Lower lobe of right lung (tissue), 2 donors: ENCODE measurements at regions not wholly inside any gene's neighbourhood (a gene's known extent, or its start where the extent isn't known, plus 50 kb on each side); places are given as distances from the start of the nearest gene placed in this dataset.
"Not testable (repeated sequence)": the region's sequence is repeated elsewhere in the genome, so short reads cannot be mapped to it uniquely, and the experiment has no call there.

Source experiments
- ATAC-seq, 2 donors: fragments of 200-7000 bp; cut with Tn5 transposase; one replicate each; pipeline ENCODE4 v1.9.1; 2020 to 2022; ENCODE audit warnings: mild to moderate bottlenecking in 2 of 2, moderate library complexity in 2 of 2
- DNase-seq: peaks from one replicate; pipeline ENCODE4 v3.0.0-alpha.2; 2020
- H3K27ac ChIP-seq: fragments of 200-600 bp; one replicate; pipeline ENCODE4 v1.8.0; 2022
- H3K27me3 ChIP-seq: fragments of 200-600 bp; one replicate; pipeline ENCODE4 v1.8.0; 2022; ENCODE audit warnings: low read depth
- H3K36me3 ChIP-seq: fragments of 200-600 bp; one replicate; pipeline ENCODE4 v1.8.0; 2022; ENCODE audit warnings: mild to moderate bottlenecking
- H3K4me1 ChIP-seq: fragments of 200-600 bp; one replicate; pipeline ENCODE4 v1.8.0; 2022
- H3K4me3 ChIP-seq: fragments of 200-600 bp; one replicate; pipeline ENCODE4 v1.8.0; 2022; ENCODE audit warnings: mild to moderate bottlenecking
- H3K9me3 ChIP-seq: fragments of 200-600 bp; one replicate; pipeline ENCODE4 v1.8.0; 2022
- intact Hi-C: fragments of 100-400 bp; cut with DNase I; formaldehyde crosslinking; loops from one replicate; pipeline ENCODE4 v1.11.0; 2022
- TF ChIP-seq, protein P1 (sequence below): fragments of 200-600 bp; IDR thresholded peaks from one replicate; pipeline ENCODE4 v1.8.0; 2022; ENCODE audit warnings: antibody characterized with exemption, mild to moderate bottlenecking
- donor health status: DM: no; HTN: yes; CAD: no; lungs with severe emphysema.

DNA sequence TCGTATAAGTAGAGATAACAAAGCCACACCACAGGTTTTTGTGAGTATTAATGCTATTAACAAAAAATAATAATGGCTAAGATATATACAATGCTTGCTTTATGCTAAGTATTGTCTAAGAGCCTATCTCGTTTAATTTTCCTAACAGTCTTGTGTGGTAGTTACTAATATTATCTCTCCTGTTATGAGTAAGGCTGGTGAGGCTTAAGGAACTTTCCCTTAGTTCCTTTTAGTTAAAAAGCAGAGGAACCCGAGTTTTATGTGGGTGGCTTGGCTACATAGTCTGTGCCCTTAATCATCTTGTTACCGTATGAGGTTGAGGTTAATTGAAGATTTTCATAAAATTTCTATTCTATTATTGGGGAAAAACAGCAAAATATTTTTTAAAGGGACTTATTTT lies 218.4 kb downstream of the SOX2 start:
- Histone ChIP-seq H3K27me3 (no peaks in the 10 kb centered on the region), H3K27ac (no peak overlapping the region), H3K36me3 (no peaks in the 10 kb centered on the region), H3K4me1 (no peaks in the 10 kb centered on the region), H3K4me3 (no peak overlapping the region), H3K9me3 (no peaks in the 10 kb centered on the region)
- TF ChIP-seq, protein P1, sequence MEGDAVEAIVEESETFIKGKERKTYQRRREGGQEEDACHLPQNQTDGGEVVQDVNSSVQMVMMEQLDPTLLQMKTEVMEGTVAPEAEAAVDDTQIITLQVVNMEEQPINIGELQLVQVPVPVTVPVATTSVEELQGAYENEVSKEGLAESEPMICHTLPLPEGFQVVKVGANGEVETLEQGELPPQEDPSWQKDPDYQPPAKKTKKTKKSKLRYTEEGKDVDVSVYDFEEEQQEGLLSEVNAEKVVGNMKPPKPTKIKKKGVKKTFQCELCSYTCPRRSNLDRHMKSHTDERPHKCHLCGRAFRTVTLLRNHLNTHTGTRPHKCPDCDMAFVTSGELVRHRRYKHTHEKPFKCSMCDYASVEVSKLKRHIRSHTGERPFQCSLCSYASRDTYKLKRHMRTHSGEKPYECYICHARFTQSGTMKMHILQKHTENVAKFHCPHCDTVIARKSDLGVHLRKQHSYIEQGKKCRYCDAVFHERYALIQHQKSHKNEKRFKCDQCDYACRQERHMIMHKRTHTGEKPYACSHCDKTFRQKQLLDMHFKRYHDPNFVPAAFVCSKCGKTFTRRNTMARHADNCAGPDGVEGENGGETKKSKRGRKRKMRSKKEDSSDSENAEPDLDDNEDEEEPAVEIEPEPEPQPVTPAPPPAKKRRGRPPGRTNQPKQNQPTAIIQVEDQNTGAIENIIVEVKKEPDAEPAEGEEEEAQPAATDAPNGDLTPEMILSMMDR, result no peak
- no peak for ATAC-seq
- DNase-seq, result no peak
- intact Hi-C loops, result no loop called here

DNA sequence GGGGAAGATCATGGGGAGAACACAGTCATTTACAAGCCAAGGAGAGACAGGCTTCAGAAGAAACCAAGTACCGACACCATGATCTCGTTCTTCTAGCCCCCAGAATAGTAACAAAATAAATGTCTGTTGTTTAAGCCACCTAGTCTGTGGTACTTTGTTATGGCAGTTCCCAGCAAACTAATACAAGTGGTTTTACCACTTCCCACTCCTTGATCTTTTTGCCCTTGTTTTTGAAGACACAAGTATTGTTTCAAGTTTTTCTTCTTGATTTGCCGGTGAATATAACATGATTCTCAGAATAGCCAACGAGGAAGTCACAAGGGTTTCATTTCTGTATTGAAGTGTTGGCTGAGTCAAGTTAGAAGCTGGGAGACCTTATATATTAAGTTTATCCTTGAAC lies 220.3 kb downstream of the SOX2 start:
- no peaks in the 10 kb centered on the region for H3K4me1 ChIP-seq
- intact Hi-C loops, result no loop called here
- H3K9me3 ChIP-seq, result no peaks in the 10 kb centered on the region
- no peak overlapping the region for H3K27ac ChIP-seq
- TF ChIP-seq, protein P1, result no peak
- no peaks in the 10 kb centered on the region for H3K27me3 ChIP-seq
- ATAC-seq (no peak), DNase-seq (no peak)
- H3K36me3 ChIP-seq, result no peaks in the 10 kb centered on the region
- H3K4me3 ChIP-seq, result no peak overlapping the region

DNA sequence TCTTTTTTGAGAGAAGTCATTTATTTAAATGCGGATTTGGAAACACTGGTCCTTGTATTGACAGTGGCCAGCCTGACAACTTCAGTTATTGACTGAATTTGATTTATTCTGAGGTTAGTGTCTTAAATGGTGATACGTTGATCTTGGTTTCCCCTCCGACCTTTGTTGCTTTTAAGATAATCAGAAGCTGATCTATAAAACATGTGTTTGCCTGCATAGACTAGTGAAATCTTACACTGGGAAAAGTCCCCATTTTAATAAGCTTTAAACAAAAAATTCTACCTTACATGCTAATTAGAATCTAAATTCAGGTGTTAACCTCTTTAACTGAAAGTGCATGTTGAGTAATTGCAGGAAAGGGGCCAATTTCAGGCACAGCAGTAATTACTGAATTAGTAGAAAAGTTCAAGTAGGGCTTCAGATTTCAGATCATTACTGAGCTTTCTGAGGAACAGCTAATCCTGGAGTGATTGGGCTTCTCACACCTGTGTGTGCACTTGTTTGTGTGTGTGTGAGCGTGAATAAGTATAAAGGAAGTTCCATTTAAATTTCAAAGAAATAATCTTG lies 221.4 kb downstream of the SOX2 start:
- Histone ChIP-seq H3K9me3 (no peaks in the 10 kb centered on the region), H3K4me1 (no peaks in the 10 kb centered on the region), H3K27ac (no peak overlapping the region), H3K36me3 (no peaks in the 10 kb centered on the region), H3K4me3 (no peak overlapping the region), H3K27me3 (no peaks in the 10 kb centered on the region)
- DNase-seq, result no peak
- TF ChIP-seq, protein P1, result no peak
- intact Hi-C loops, result no loop called here
- no peak for ATAC-seq

DNA sequence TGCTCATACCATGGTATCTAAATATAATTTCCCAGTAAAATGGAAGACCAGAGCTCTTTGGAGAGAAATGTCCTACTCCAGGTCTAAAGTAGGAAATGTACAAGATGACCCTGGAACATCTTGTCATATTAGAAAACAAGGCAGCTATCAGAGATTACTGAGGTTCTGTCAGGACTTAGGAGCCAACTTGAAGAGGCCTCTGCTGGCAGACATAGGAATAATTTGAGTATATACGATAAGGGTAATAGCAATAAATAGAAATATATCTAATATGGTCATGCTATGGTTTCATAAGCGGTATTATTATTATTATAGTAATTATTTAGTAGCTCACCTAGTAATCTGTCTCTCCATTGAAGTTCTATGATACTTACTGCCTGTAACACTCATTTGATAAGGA lies 224.2 kb downstream of the SOX2 start:
- TF ChIP-seq, protein P1, result no peak
- intact Hi-C loops, result no loop called here
- ATAC-seq (no peak), DNase-seq (no peak)
- no peaks in the 10 kb centered on the region for H3K9me3 ChIP-seq
- H3K36me3 ChIP-seq, result no peaks in the 10 kb centered on the region
- H3K4me1 ChIP-seq, result no peaks in the 10 kb centered on the region
- H3K4me3 ChIP-seq, result no peak overlapping the region
- H3K27me3 ChIP-seq, result no peaks in the 10 kb centered on the region
- H3K27ac ChIP-seq, result no peak overlapping the region

DNA sequence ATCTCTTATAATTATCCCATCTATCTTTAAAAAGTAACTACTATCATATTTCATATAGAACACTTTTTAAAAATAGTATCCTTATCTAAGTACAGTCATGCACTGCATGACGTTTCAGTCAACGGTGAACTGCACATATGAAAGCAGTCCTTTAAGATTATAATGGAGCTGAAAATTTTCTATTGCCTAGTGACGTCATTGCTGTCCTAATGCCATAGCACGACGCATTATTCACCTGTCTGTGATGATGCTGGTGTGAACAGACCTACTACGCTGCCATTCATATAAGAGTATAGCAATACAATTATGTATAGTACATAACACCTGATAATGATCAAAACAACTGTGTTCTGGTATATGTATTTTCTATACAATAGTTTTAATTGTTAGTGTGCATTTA lies 225.0 kb downstream of the SOX2 start:
- no peaks in the 10 kb centered on the region for H3K36me3 ChIP-seq
- no peak for ATAC-seq
- H3K27ac ChIP-seq, result no peak overlapping the region
- DNase-seq, result no peak
- H3K4me1 ChIP-seq, result no peaks in the 10 kb centered on the region
- no peak overlapping the region for H3K4me3 ChIP-seq
- intact Hi-C loops, result no loop called here
- no peaks in the 10 kb centered on the region for H3K9me3 ChIP-seq
- H3K27me3 ChIP-seq, result no peaks in the 10 kb centered on the region
- TF ChIP-seq, protein P1, result no peak

DNA sequence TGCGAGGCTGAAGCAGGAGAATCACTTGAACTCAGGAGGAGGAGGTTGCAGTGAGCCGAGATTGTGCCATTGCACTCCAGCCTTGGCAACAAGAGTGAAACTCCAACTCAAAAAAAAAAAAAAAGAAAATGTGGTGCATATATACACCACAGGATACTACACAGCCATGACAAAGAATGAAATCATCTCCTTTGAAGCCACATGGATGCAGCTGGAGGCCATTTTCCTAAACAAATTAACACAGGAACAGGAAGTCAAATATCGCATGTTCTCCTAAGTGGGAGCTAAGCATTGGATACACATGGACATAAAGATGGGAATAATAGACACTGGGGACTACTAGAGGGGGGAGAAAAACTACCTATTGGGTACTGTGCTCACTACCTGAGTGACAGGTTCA lies 226.9 kb downstream of the SOX2 start:
- H3K4me3 ChIP-seq, ATAC-seq, H3K4me1 ChIP-seq, DNase-seq, H3K27me3 ChIP-seq, H3K9me3 ChIP-seq, H3K36me3 ChIP-seq, intact Hi-C loops, H3K27ac ChIP-seq: not testable (repeated sequence)
